ENCODE measurements at regions not wholly inside any gene's neighbourhood (a gene's known extent, or its start where the extent isn't known, plus 50 kb on each side); places are given as distances from the start of the nearest gene placed in this dataset.

DNA sequence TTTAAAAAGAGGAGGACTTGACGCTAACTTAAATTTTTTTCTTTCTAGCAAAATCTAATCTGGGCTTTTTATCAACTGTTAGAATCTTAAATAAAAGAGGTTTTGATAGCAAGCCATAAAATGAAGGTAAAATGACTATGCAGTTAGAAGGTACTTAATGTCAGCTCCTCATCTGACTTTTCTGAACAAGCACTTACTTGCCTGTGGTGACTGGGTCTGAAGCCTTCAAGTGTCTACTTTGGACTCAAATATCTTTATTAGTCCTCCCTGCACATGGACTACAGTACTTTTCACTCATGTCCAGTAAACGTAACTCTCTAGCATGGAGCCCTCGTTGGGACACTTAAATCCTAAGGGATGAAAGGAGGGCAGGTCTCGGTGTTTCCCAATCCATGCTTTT lies 135.9 kb downstream of the P2RY1 start:
- H3K27me3 ChIP-seq (ENCODE audit: control insufficient read depth, insufficient read depth, low read length): no peaks in the 10 kb centered on the region
- FAIRE-seq: no peak
- no peaks in the 10 kb centered on the region for H3K4me1 ChIP-seq (ENCODE audit: control insufficient read depth in 2 of 3, insufficient read depth in 2 of 3, low read depth in 1 of 3, low read length in 3 of 3)
- no peak for DNase-seq
- TF ChIP-seq, protein P1, sequence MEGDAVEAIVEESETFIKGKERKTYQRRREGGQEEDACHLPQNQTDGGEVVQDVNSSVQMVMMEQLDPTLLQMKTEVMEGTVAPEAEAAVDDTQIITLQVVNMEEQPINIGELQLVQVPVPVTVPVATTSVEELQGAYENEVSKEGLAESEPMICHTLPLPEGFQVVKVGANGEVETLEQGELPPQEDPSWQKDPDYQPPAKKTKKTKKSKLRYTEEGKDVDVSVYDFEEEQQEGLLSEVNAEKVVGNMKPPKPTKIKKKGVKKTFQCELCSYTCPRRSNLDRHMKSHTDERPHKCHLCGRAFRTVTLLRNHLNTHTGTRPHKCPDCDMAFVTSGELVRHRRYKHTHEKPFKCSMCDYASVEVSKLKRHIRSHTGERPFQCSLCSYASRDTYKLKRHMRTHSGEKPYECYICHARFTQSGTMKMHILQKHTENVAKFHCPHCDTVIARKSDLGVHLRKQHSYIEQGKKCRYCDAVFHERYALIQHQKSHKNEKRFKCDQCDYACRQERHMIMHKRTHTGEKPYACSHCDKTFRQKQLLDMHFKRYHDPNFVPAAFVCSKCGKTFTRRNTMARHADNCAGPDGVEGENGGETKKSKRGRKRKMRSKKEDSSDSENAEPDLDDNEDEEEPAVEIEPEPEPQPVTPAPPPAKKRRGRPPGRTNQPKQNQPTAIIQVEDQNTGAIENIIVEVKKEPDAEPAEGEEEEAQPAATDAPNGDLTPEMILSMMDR (IDR thresholded peaks at IDR 0.05; ENCODE audit: borderline replicate concordance, extremely low read depth, insufficient read depth): no peak
- no peak overlapping the region for H3K4me3 ChIP-seq (ENCODE audit: low read length in 3 of 3)
- intact Hi-C loops (cut with DNase I): no loop called here
- H3K27ac ChIP-seq (ENCODE audit: low read depth in 2 of 2, low read length in 2 of 2): no peak overlapping the region
- H3K9ac ChIP-seq (ENCODE audit: low read length in 3 of 3): no peak overlapping the region
- H3K9me3 ChIP-seq (ENCODE audit: control insufficient read depth in 2 of 3, insufficient read depth in 1 of 3, low read length in 3 of 3): peaks cover 0 to 6% (median 0%) of the 10 kb centered on the region in 3 donors
- no peaks in the 10 kb centered on the region for H3K36me3 ChIP-seq (ENCODE audit: control insufficient read depth in 2 of 3, insufficient read depth in 3 of 3, low read length in 3 of 3)

DNA sequence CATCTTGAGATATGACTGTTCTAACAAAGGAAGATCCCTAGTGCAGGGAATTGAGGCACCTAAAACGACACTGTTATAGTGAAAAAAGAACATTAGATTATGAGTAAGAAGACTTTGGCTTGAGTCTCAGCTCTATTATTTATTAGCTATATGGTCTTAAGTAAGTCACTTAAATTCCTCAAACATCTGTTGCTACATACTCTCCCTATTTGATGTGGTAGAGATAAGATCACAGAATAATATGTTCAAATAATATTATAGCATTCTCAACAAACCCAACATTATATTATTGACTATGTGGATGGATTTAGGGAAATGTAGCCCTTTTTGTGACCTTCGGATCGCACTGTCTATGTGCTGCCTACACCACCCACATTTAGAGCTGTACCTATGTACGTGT lies 136.9 kb downstream of the P2RY1 start:
- no peak for DNase-seq
- TF ChIP-seq, protein P1 (IDR thresholded peaks at IDR 0.05; ENCODE audit: borderline replicate concordance, extremely low read depth, insufficient read depth): no peak
- intact Hi-C loops (cut with DNase I): no loop called here
- Histone ChIP-seq H3K27ac (ENCODE audit: low read depth in 2 of 2, low read length in 2 of 2) (no peak overlapping the region), H3K27me3 (ENCODE audit: control insufficient read depth, insufficient read depth, low read length) (no peaks in the 10 kb centered on the region), H3K4me3 (ENCODE audit: low read length in 3 of 3) (no peak overlapping the region), H3K4me1 (ENCODE audit: control insufficient read depth in 2 of 3, insufficient read depth in 2 of 3, low read depth in 1 of 3, low read length in 3 of 3) (no peaks in the 10 kb centered on the region), H3K9me3 (ENCODE audit: control insufficient read depth in 2 of 3, insufficient read depth in 1 of 3, low read length in 3 of 3) (peaks cover 0 to 1% (median 0%) of the 10 kb centered on the region in 3 donors), H3K36me3 (ENCODE audit: control insufficient read depth in 2 of 3, insufficient read depth in 3 of 3, low read length in 3 of 3) (no peaks in the 10 kb centered on the region), H3K9ac (ENCODE audit: low read length in 3 of 3) (no peak overlapping the region)
- FAIRE-seq: no peak

- no peak overlapping the region for H3K27ac ChIP-seq (ENCODE audit: low read depth in 2 of 2, low read length in 2 of 2)
- FAIRE-seq (no peak), DNase-seq (no peak)
- intact Hi-C loops (cut with DNase I): no loop called here
- H3K4me1 ChIP-seq (ENCODE audit: control insufficient read depth in 2 of 3, insufficient read depth in 2 of 3, low read depth in 1 of 3, low read length in 3 of 3): no peaks in the 10 kb centered on the region
- no peaks in the 10 kb centered on the region for H3K9me3 ChIP-seq (ENCODE audit: control insufficient read depth in 2 of 3, insufficient read depth in 1 of 3, low read length in 3 of 3)
- H3K36me3 ChIP-seq (ENCODE audit: control insufficient read depth in 2 of 3, insufficient read depth in 3 of 3, low read length in 3 of 3): no peaks in the 10 kb centered on the region
- no peaks in the 10 kb centered on the region for H3K27me3 ChIP-seq (ENCODE audit: control insufficient read depth, insufficient read depth, low read length)
- TF ChIP-seq, protein P1 (IDR thresholded peaks at IDR 0.05; ENCODE audit: borderline replicate concordance, extremely low read depth, insufficient read depth): no peak
- H3K4me3 ChIP-seq (ENCODE audit: low read length in 3 of 3): no peak overlapping the region
- H3K9ac ChIP-seq (ENCODE audit: low read length in 3 of 3): no peak overlapping the region
Observed at GRCh38 chr3:152973575-152973974, 138.6 kb downstream of the P2RY1 start.

DNA sequence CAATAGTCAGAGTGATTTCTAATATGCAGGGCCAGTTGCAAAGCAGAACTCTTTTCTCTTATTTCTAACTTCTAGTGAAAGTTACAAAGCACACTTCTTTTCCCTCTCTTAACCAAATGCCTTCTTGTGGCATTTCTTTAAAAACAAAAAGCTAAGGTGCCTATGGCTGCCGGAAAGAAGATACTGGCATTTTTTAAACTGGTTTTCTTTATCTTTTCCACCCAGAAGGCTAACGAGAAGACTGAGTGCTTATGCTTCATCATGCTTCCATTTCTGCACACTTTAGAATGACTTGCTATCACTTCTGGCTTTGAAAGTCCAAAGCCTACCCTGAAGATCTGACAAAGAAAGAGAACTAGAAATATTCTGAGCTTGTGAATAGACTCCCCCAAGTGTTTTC lies 141.3 kb downstream of the P2RY1 start:
- no peaks in the 10 kb centered on the region for H3K27me3 ChIP-seq (ENCODE audit: control insufficient read depth, insufficient read depth, low read length)
- no peak for DNase-seq
- intact Hi-C loops (cut with DNase I): no loop called here
- no peak overlapping the region for H3K4me3 ChIP-seq (ENCODE audit: low read length in 3 of 3)
- no peak for FAIRE-seq
- H3K4me1 ChIP-seq (ENCODE audit: control insufficient read depth in 2 of 3, insufficient read depth in 2 of 3, low read depth in 1 of 3, low read length in 3 of 3): no peaks in the 10 kb centered on the region
- no peaks in the 10 kb centered on the region for H3K36me3 ChIP-seq (ENCODE audit: control insufficient read depth in 2 of 3, insufficient read depth in 3 of 3, low read length in 3 of 3)
- TF ChIP-seq, protein P1 (IDR thresholded peaks at IDR 0.05; ENCODE audit: borderline replicate concordance, extremely low read depth, insufficient read depth): no peak
- no peaks in the 10 kb centered on the region for H3K9me3 ChIP-seq (ENCODE audit: control insufficient read depth in 2 of 3, insufficient read depth in 1 of 3, low read length in 3 of 3)
- H3K27ac ChIP-seq (ENCODE audit: low read depth in 2 of 2, low read length in 2 of 2): no peak overlapping the region
- no peak overlapping the region for H3K9ac ChIP-seq (ENCODE audit: low read length in 3 of 3)
